PC-3 (cell line): ENCODE measurements at regions not wholly inside any gene's neighbourhood (a gene's known extent, or its start where the extent isn't known, plus 50 kb on each side); places are given as distances from the start of the nearest gene placed in this dataset.

Source experiments
- EZH2 ChIP-seq: fragments of 300-600 bp; sonication (generic); IDR thresholded peaks from one replicate; pipeline ENCODE4 v1.6.1; 2017; ENCODE audit warnings: antibody characterized with exemption, mild to moderate bottlenecking, low read length; ENCODE audit not compliant: unreplicated experiment
- EZH2phosphoT487 ChIP-seq: fragments of 300-600 bp; sonication (generic); IDR thresholded peaks from 2 replicates; pipeline ENCODE4 v1.6.1; 2018; ENCODE audit warnings: mild to moderate bottlenecking, antibody characterized with exemption, low read length, borderline replicate concordance
- TF ChIP-seq, protein P1 (sequence below): fragments of 300-600 bp; sonication (generic); conservative IDR thresholded peaks from 2 replicates; pipeline ENCODE4 v1.5.1; 2017; ENCODE audit warnings: antibody characterized with exemption, low read depth, mild to moderate bottlenecking, low read length

DNA sequence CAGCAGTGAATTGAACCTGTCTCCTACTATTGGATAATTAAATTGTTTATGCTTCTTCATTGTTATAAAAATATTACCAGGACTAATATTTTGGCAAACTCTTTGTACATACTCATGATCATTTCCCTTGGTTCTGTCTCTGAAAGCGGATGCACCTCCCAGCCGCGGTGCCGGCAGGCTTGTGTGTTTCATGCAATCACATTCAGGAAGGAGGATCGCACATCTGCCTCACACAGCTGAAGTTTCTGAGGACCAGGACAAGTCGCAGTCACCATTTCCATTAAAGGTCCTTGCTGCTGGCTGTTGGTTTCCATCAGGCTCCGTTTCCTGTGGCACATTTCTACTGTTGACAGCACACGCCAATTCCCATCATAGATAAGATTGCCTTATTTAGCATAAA is 117.8 kb upstream of the SHH start:
- TF ChIP-seq, protein P1, sequence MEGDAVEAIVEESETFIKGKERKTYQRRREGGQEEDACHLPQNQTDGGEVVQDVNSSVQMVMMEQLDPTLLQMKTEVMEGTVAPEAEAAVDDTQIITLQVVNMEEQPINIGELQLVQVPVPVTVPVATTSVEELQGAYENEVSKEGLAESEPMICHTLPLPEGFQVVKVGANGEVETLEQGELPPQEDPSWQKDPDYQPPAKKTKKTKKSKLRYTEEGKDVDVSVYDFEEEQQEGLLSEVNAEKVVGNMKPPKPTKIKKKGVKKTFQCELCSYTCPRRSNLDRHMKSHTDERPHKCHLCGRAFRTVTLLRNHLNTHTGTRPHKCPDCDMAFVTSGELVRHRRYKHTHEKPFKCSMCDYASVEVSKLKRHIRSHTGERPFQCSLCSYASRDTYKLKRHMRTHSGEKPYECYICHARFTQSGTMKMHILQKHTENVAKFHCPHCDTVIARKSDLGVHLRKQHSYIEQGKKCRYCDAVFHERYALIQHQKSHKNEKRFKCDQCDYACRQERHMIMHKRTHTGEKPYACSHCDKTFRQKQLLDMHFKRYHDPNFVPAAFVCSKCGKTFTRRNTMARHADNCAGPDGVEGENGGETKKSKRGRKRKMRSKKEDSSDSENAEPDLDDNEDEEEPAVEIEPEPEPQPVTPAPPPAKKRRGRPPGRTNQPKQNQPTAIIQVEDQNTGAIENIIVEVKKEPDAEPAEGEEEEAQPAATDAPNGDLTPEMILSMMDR: no peak
- TF ChIP-seq EZH2: no peak
- no peak for TF ChIP-seq EZH2phosphoT487
